Stimulated activated CD8-positive, alpha-beta memory T cell treated with anti-CD3 and anti-CD28 coated beads, Interleukin-7, amount 100 ng/mL, for 48 hours (primary cell): ENCODE measurements at regions not wholly inside any gene's neighbourhood (a gene's known extent, or its start where the extent isn't known, plus 50 kb on each side); places are given as distances from the start of the nearest gene placed in this dataset.

ENCODE experiments used
- DNase-seq, 2 donors: peaks; one replicate each; pipeline ENCODE4 v3.0.0-alpha.2; 2020; ENCODE audit warnings: low read depth in 1 of 2; ENCODE audit errors: extremely low read depth in 1 of 2

DNA sequence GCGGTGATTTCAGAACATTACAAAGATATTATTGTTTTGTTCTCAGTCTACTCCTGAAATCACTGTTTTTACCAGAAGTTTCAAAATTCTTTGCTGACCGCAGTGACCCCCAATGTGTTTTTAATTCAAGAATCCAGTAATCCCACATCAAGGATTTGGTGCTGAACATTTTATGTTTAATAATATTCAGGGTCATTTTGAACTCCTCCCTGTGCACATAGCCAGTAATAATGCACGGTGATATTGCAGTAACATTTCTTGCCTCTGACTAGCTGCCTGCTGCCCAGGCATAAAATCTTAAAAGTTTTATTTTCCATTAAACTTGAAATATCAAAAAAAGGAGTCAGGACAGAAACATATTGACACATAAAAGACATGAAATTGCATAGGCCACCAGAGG is 443.4 kb upstream of the NCAM2 start:
- no peak for DNase-seq

DNA sequence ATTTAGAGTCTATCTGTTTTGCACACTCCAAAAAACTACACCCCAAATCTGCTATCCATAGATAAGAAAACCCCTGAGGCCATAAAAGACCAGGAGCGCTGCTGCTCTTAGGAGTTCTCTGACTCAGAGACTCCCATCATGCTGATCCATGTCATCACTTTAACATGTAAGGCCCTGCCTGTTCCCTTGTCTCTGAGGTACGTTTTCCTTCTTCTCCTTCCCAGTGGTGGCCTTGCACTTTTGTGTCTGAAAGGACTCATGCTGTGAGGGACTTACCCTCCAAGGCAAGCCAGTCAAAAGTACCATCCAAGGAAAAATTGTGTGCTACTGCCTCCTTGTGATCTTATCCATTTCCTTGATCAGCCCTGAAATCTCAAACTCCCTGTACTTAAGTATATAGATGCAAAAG is 427.4 kb upstream of the NCAM2 start:
- no peak for DNase-seq

DNA sequence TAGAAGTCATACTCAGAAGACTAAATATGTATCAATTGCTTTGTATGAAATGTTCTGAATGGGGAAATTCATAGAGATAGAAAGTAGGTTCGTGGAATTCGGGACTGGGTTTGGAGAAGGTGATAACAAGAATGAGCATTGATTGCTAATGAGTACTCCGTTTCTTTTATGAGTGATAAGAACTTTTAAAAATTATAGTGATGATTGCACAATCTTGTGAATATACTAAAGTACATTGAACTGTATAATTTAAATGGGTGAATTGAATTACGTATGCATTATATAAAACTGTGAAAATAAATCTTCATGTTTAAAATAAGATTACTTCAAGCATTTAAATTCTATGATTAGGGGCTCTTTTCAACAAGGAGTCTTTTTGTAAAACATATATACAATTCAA is 425.6 kb upstream of the NCAM2 start:
- no peak for DNase-seq

DNA sequence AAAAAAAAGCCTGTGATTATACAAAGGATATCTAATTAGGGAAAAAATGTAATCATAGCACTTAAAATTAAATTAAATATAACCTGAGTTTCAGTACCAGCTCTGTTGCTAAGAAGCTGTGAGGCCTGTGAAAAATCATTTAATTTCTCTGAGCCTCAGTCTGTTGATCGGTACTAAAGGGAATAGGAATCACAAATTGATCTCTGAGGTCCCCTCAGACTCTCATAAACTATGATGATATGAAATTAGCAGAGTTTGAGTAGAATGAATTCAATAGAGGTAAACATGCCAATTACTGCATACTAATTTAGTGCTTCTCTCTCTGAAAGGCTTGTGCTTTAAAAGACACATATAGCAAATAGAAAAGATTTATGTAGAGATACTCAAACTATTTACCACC is 416.8 kb upstream of the NCAM2 start:
- DNase-seq: no peak

DNA sequence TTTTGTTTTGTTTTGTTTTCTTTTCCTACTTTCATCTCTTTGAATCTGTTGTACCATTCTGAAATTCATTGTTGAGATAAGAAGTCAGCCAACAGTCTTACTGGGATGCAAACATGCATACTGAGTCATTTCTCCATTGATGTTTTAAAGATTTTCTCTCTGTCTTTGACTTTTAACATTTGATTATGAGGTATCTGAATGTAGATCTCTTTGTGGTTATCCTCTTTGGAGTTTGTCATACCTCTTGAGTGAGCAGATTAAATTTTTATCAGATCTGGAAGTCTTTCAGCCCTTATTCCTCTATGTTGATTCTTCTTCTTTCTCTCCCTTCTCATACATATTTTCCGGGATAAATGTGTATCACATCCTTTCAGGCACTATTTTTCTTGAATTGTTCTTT is 406.9 kb upstream of the NCAM2 start:
- no peak for DNase-seq

DNA sequence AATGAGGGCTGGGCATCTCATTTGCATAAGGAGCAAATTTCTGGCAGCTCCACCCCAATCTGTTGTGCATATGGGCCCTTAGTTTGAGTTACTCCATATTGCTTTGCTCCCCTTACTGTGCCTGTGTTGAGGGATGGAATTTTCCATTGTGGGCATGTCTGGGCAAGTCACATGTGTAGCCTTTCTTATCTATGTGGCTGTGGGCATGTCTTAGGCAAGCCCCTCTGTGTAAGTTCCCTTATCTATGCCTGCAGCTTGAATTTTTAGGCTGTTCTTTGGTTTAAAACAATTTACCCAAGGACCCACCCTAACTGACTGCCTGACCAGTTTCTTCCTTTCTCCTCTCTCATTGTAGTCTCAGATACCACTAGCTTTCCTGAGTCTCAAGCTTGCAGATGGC is 405.7 kb upstream of the NCAM2 start:
- DNase-seq: no peak

DNA sequence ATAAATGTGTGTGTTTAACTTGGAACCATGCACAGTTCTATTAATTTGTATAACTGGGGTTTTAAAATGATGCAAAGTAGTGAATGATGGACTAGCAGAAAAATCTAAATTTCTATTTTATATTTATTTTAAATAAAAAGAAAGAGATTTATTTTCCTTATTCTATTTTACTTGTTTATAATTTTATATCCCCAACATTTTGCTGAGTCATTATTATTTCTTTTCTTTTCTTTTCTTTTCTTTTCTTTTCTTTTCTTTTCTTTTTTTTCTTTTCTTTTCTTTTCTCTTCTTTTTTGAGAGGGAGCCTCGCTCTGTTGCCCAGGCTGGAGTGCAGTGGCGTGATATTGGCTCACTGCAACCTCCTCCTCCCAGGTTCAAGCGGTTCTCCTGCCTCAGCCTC is 395.0 kb upstream of the NCAM2 start:
- no peak for DNase-seq

DNA sequence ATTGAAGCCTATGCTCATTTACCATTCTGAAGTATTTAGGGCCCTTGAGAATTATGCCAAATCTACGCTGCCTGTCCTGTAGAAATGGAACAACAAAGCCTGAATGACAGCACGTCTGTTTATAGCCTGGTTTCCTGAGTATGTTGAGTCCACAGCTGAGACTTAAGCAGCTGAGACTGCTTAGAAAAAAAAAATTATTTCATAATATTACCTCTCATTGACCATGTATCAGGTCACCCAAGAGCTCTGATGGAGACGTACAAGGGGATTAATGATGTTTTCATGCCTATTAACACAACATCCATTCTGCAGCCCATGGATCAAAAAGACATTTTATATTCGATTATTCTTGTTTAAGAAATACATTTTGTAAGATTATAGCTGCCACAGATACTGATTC is 387.2 kb upstream of the NCAM2 start:
- DNase-seq: no peak

DNA sequence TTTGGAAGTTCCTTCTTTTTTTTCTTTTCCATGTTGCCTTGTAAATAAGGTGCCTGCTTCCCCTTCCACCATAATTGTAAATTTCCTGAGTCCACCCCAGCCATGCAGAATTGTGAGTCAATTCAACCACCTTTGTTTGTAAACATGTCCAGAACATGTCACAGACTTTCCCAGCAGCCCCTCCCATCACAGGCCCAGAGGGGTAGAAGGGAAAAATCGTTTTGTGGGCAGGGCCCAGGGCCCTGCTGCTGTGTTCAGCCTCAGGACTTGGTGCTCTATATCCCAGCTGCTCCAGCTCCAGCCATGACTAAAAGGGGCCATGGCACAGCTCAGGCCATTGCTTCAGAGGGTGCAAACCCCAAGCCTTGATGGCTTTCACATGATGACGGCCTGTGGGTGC is 384.6 kb upstream of the NCAM2 start:
- no peak for DNase-seq

DNA sequence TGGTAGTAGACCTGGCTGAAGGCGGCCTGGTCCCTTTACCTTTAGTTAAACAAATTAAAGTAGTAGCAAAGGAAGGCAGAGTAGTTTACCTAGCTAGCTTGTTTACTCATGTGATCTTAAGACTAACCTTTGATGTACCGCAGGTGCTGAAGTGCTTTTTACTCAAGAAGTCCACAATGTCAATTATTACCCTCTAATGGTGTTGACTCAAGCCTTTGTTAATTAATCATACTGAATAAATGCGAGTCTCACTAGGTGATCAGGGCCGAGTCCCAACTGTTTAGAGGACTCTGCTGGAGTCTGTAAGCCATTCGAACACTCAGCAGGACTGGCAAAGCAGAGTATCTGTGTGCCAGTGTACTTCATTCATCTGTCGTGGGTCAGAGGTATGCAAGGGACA is 381.1 kb upstream of the NCAM2 start:
- no peak for DNase-seq

DNA sequence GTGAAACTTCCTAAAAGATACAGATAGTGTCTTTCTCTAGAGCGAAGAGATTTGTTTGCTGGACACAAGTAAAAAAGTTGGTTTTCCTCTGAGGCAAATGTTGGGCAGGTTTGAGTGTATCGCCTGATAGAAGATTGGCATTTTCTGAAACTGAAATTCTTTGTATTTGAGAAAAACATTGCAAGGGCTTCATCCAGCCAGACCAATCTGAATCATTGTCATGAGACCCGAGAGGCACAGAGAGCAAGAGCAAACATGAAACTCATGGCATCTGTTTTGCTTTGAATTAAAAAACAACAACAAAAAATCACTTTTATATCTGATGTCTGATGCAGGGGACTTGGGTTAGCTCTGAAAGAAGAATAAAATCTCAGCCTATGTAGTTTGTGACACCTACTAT is 379.3 kb upstream of the NCAM2 start:
- DNase-seq: no peak

DNA sequence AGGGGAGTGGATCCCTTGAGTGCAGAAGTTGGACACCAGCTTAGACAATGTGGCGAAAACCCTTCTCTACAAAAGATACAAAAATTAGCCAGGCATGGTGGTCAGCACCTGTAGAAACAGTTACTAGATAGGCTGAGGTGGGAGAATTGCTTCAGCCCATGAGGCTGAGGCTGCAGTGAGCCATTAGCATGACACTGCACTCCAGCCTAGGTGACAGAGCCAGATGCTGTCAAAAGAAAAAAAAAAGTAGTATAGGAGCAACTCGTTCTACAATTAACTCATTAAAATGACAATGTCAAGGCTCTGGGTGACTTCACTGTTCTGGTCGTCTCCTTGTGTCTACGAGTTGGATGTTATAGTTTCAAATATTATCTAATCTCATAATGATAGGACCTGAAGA is 370.6 kb upstream of the NCAM2 start:
- no peak for DNase-seq

DNA sequence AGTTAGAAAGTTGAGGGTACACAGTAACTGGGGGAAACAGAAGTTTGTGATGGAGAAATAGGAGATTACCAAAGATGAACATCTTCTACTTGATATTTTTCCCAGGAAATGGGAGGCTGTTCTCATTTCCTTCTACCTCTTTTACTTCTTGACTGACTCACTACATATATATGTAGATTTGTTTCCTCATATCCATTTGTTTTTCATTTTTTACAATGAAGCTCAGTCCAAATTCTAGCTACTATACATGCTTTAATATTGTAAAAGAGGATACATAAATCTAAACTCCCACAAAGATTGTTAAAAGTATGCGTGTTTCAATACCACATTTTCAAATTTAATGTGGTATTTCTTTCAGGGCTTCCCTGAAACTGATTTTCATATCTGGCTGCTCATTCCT is 366.6 kb upstream of the NCAM2 start:
- no peak for DNase-seq

DNA sequence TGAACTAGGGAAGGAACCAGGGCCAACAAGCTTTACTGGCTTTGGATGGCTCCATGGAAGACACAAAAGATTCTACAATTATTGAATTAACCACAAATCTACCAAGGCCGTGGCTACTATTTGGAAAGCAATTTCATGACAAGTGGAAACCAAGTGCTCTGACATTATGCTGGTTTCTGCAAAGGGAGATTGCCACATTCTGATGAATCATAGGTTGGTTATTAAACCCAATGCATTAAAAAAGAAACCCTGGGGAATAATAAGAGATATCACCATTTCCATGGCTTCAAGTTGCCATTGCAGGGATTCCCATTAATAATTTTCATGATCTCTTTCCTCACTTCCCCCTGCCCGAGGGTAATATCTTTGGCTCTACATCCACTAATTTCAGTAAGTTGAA is 359.2 kb upstream of the NCAM2 start:
- DNase-seq: no peak

DNA sequence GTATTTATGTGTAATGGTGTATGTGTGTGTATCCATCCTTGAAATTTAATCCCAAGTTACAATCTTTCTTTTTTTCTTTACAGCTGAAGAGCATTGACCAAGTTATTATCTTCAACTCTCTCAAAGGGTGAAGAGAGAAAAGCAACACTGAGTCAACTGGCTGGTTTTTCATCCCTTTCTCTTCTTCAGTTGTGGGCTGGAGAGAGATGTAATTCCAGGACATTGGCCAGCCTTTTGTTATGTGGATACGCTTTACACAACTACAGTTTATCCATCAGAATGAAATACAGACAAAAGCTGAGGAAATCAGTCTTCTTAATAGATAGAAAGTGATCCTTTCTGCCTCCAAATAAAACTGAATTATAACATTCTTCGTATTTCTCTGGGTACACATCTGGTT is 357.0 kb upstream of the NCAM2 start:
- DNase-seq: no peak

DNA sequence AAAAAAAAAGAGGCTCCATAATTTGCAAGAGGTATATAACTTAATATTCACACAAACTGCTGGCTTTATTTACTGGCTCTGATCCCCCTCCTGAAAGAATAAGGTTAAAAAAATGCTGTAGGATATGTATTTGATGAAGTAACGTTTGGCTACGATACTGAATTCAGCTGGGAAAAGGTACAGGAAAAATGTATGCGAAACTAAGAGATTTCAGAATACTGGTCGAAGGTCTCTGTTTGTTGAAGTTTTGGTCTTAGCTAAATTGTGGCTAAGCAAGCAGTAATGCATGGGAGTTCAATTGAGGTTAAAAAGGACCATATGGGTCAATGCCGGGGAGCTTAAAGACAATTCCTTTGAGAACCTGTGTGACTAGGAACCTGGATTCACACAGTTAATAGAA is 355.5 kb upstream of the NCAM2 start:
- no peak for DNase-seq

DNA sequence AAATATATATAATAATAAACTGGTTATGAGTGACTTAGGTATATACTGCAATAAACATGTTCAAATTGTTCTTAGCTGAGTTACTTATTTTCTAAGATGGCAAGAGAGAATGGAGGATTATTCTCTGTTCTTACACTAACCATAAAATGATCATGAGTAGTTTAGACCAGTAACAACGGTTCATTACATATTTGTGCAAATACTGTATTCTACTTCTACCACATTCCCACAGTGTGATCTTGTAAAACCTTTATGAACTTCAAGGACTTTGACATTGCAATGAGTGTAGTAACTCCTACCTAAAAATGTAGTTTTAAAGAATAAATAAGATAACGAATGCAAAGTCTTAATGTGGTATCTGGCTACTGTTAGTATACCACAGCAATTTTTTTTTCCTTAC is 353.7 kb upstream of the NCAM2 start:
- no peak for DNase-seq

DNA sequence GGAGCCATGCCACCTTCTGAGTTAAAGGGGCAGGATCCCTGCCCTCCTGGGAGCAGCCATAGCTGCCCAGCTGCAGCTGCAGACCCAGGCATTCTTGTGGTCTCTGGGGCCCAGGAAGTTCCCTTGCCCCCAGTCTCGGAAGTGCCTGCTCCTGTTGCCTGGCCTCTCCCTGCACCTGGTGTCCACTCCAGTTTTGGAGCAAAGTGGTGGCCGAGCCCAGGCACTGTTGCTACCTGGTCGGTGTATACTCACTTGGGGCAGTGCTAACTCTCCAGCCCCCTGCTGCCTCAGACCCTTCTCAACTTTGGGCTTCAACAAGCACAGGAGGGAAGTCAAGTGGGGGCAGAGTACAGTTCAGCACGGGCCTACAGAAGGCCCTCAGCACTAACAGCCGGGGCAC is 352.9 kb upstream of the NCAM2 start:
- no peak for DNase-seq

DNA sequence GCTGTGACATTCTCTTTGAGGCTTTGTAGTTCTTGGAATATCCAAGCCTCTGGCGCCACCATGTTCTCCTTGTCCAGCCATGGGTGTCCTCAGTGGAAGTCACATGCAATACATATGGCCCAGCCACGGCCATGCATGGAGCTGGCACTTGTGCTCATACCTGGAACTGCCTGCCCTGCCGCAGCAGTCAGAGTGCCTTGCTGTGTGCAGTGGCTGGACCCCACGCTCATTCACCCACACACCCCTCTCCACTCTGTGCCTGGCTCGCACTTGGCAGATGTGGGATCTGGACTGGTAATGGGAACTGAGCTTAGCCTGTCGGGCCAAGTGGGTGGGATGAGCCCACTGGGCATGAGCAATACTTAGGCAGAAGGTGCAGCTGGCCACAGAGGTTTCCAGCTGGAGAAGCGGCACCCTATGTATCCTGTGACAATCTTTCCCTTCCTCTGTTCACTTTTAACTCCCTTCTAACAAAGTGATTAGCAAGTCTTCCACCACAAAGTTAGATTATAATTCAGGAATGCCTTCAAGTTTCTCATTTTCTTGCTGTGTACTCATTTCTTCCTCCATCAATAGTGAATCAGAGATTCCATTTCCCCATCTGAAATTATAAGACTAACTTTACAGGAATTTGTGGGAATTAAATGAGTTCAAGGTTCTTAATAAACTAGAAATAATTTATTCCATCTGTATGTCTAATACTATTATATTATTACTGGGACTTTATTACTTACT is 351.6 kb upstream of the NCAM2 start:
- no peak for DNase-seq

DNA sequence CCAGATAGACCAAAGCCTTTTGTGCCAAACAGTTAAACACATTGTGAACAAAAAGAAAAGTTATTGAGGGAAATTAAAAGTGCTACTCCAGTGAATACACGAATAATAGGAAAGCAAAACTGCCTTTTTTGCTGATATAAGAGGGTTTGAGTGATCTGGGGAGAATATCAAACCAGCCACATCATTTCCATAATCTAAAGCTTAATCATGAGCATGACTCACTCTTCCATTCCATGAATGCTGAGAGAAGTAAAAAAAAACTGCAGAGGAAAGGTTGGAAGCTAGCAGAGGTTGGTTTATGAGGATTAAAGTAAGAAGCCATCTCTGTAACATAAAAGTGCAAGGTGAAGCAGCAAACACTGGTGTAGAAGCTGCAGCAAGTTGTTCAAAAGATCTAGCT is 350.6 kb upstream of the NCAM2 start:
- DNase-seq: no peak

DNA sequence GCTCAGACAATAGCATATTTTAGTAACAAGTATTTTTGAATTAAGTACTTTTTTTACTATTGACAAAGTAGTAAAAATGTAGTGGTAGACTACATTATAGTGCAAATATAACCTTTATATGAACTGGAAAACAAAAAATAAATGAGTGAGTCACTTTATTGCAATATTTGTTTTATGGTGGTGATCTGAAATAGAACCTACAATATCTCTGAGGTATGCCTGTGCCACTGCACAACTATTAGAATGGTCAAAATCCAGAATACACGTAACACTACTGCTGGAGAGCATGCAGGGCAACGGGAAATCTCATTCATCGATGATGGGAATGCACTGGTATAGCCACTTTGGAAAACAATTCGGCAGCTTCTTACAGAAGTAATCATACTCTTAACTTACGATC is 349.0 kb upstream of the NCAM2 start:
- DNase-seq: no peak

DNA sequence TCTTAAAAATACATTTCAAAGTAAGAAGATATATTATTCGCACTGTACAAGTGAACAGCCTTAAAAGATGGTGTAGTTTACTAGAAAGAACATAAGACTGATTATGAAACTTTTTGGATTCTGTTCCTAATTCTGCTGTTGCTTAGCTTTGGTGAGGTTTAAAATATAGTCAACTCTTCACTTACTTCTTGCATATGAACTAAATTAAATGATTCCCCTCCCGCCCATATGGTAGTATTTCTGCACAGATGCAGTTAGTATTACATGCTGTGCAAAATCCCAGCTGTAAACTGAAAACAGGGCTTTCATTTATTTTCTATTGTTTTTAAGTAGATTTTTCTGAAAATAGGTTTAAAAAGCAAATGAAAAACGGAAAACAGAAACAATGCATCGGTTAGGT is 345.4 kb upstream of the NCAM2 start:
- DNase-seq: no peak

DNA sequence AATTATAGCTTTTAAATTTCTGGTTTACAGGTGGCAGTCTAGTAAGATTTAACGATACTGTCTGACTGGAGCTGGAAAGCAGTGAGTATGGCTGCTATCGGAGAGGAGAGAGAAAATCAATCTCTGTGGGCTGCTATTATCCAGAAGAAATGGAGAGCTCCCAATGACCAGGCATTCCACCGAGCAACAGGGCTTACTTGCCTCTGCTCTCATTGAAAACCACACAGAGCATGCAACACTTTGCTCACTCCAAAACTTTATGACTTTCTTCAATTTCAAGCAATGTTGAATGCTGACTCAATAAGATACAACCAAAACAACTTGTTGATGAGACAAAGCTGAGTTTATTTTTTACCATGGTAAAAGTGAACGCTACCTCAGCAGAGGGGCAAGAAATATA is 337.0 kb upstream of the NCAM2 start:
- no peak for DNase-seq
